Osteocyte (in vitro differentiated cells): ENCODE measurements at regions not wholly inside any gene's neighbourhood (a gene's known extent, or its start where the extent isn't known, plus 50 kb on each side); places are given as distances from the start of the nearest gene placed in this dataset.

ENCODE experiments used
- DNase-seq: peaks from one replicate; pipeline ENCODE4 v3.0.0; 2021; ENCODE audit warnings: mixed read lengths; ENCODE audit not compliant: unreplicated experiment; ENCODE audit errors: extremely low spot score
- H3K27ac Mint-ChIP-seq: one replicate; pipeline ENCODE4 v1.8.0; 2021; ENCODE audit warnings: mild to moderate bottlenecking, mixed read lengths; ENCODE audit not compliant: unreplicated experiment
- H3K27me3 Mint-ChIP-seq: one replicate; pipeline ENCODE4 v1.8.0; 2021; ENCODE audit warnings: mixed read lengths; ENCODE audit not compliant: unreplicated experiment
- H3K36me3 Mint-ChIP-seq: one replicate; pipeline ENCODE4 v1.8.0; 2021; ENCODE audit warnings: mixed read lengths; ENCODE audit not compliant: unreplicated experiment
- H3K4me1 Mint-ChIP-seq: one replicate; pipeline ENCODE4 v1.8.0; 2021; ENCODE audit warnings: mixed read lengths; ENCODE audit not compliant: unreplicated experiment
- H3K4me3 Mint-ChIP-seq: one replicate; pipeline ENCODE4 v1.8.0; 2021; ENCODE audit warnings: mild to moderate bottlenecking, moderate library complexity, mixed read lengths; ENCODE audit not compliant: unreplicated experiment
- H3K9me3 Mint-ChIP-seq: one replicate; pipeline ENCODE4 v1.8.0; 2021; ENCODE audit warnings: mixed read lengths; ENCODE audit not compliant: unreplicated experiment
- TF ChIP-seq, protein P1 (sequence below): fragments of 200-600 bp; sonication (generic); IDR thresholded peaks from 2 replicates; pipeline ENCODE4 v1.5.0; 2021; ENCODE audit warnings: antibody characterized with exemption, mild to moderate bottlenecking, moderate library complexity

- Mint-ChIP-seq H3K27me3 (peaks cover 51% of the 10 kb centered on the region), H3K36me3 (no peaks in the 10 kb centered on the region), H3K4me3 (no peak overlapping the region), H3K9me3 (no peaks in the 10 kb centered on the region), H3K27ac (no peak overlapping the region), H3K4me1 (no peaks in the 10 kb centered on the region)
- TF ChIP-seq, protein P1, sequence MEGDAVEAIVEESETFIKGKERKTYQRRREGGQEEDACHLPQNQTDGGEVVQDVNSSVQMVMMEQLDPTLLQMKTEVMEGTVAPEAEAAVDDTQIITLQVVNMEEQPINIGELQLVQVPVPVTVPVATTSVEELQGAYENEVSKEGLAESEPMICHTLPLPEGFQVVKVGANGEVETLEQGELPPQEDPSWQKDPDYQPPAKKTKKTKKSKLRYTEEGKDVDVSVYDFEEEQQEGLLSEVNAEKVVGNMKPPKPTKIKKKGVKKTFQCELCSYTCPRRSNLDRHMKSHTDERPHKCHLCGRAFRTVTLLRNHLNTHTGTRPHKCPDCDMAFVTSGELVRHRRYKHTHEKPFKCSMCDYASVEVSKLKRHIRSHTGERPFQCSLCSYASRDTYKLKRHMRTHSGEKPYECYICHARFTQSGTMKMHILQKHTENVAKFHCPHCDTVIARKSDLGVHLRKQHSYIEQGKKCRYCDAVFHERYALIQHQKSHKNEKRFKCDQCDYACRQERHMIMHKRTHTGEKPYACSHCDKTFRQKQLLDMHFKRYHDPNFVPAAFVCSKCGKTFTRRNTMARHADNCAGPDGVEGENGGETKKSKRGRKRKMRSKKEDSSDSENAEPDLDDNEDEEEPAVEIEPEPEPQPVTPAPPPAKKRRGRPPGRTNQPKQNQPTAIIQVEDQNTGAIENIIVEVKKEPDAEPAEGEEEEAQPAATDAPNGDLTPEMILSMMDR = no peak
- DNase-seq = no peak
These were observed 246.3 kb upstream of the PREP start for GRCh38 chr6:105649192-105649591.

DNA sequence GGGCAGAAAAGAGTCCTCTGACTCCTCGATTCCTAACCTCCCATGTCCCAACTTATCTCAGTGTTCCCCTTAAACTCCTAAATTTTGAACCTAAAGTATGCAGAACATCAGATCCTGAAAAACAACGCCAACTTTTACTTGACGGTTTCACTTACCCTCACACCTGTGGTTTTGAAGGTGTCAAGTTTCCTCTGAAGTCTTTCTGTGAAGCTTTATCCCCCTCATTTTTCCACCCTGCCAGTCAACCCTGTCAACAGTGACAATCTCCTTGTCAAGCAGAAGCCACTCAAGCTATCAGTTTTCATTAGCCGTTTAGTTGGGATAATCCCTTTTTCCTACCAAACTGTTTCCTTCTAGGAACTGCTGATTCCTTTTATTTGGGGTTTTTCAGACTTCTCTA is 245.4 kb upstream of the PREP start:
- no peaks in the 10 kb centered on the region for H3K9me3 Mint-ChIP-seq
- TF ChIP-seq, protein P1 = no peak
- H3K36me3 Mint-ChIP-seq = no peaks in the 10 kb centered on the region
- no peak overlapping the region for H3K27ac Mint-ChIP-seq
- DNase-seq = no peak
- no peaks in the 10 kb centered on the region for H3K4me1 Mint-ChIP-seq
- H3K27me3 Mint-ChIP-seq = peaks cover 48% of the 10 kb centered on the region
- no peak overlapping the region for H3K4me3 Mint-ChIP-seq

DNA sequence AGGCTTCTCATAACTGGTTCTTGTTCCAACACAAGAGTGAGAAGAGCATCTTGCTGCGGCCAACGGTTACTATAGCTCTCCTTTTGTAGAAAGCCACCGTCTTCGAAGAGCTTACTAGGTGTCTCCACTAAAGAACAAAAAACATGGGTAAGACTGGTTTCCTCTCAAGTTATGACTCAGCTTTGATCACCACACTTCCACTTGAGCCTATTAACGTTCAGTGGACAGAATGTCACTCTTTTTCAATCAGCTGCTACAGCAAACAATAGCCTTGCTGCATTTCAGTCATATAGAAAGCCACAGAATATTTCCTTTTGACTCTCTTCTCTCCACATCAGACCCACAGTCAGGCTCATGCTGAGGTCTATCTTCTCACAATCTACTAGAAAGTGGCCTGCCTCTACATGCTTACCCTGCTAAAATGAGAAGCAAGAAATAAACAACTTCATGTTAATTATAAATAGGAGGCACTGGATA is 243.5 kb upstream of the PREP start:
- no peak for DNase-seq
- Mint-ChIP-seq H3K27ac (no peak overlapping the region), H3K4me1 (no peaks in the 10 kb centered on the region), H3K9me3 (no peaks in the 10 kb centered on the region), H3K4me3 (no peak overlapping the region), H3K36me3 (no peaks in the 10 kb centered on the region), H3K27me3 (peaks cover 34% of the 10 kb centered on the region)
- TF ChIP-seq, protein P1 = no peak

GRCh38 chr6:105645958-105646357 is 243.1 kb upstream of the PREP start:
- H3K27ac Mint-ChIP-seq = no peak overlapping the region
- TF ChIP-seq, protein P1 = no peak
- H3K36me3 Mint-ChIP-seq = no peaks in the 10 kb centered on the region
- no peaks in the 10 kb centered on the region for H3K9me3 Mint-ChIP-seq
- no peaks in the 10 kb centered on the region for H3K4me1 Mint-ChIP-seq
- H3K4me3 Mint-ChIP-seq = no peak overlapping the region
- H3K27me3 Mint-ChIP-seq = peaks cover 29% of the 10 kb centered on the region
- DNase-seq = no peak

GRCh38 chr6:105645156-105645555 is 242.3 kb upstream of the PREP start:
- Mint-ChIP-seq H3K36me3 (no peaks in the 10 kb centered on the region), H3K4me3 (no peak overlapping the region), H3K27me3 (peaks cover 24% of the 10 kb centered on the region), H3K9me3 (no peaks in the 10 kb centered on the region), H3K4me1 (no peaks in the 10 kb centered on the region), H3K27ac (no peak overlapping the region)
- DNase-seq = no peak
- TF ChIP-seq, protein P1 = no peak
